ENCODE measurements at regions not wholly inside any gene's neighbourhood (a gene's known extent, or its start where the extent isn't known, plus 50 kb on each side); places are given as distances from the start of the nearest gene placed in this dataset.

DNA sequence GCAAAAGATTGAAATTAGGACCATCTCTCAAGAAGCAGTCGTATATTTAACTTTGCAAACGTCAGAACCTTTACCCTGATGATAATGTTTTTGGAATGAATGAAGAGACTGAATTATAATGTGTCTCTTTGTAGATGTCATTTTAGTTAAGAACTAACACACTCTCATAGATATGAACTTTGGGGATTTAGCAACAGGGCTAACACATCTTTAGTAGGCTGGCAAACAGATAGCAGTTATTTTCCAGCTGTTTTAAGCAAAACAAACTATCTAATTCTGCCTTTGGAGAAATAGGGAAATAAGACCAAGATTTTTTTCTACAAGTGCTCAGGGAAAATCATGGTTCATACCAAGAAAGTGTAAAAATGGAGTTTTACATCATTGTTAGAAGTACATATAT is 469.7 kb downstream of the SPATA31D1 start:
- no peak overlapping the region for H3K4me3 ChIP-seq (ENCODE audit: insufficient read depth, low read length, poor library complexity, severe bottlenecking)
- no peak overlapping the region for H3K4me2 ChIP-seq (ENCODE audit: low read depth, low read length, poor library complexity, severe bottlenecking)
- H3F3A ChIP-seq (ENCODE audit: insufficient read depth): no peaks in the 10 kb centered on the region
- H3K27ac ChIP-seq (ENCODE audit: low read depth, low read length): no peak overlapping the region
- no peaks in the 10 kb centered on the region for H4K20me1 ChIP-seq (ENCODE audit: low read depth, low read length)
- no peaks in the 10 kb centered on the region for H3K79me2 ChIP-seq (ENCODE audit: insufficient read depth, low read length)
- TF ChIP-seq, protein P1, sequence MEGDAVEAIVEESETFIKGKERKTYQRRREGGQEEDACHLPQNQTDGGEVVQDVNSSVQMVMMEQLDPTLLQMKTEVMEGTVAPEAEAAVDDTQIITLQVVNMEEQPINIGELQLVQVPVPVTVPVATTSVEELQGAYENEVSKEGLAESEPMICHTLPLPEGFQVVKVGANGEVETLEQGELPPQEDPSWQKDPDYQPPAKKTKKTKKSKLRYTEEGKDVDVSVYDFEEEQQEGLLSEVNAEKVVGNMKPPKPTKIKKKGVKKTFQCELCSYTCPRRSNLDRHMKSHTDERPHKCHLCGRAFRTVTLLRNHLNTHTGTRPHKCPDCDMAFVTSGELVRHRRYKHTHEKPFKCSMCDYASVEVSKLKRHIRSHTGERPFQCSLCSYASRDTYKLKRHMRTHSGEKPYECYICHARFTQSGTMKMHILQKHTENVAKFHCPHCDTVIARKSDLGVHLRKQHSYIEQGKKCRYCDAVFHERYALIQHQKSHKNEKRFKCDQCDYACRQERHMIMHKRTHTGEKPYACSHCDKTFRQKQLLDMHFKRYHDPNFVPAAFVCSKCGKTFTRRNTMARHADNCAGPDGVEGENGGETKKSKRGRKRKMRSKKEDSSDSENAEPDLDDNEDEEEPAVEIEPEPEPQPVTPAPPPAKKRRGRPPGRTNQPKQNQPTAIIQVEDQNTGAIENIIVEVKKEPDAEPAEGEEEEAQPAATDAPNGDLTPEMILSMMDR (IDR thresholded peaks at IDR 0.05; ENCODE audit: insufficient read depth, low read length, poor library complexity, severe bottlenecking): no peak
- TF ChIP-seq EZH2phosphoT487 (conservative IDR thresholded peaks at IDR 0.05; ENCODE audit: low read length): no peak
- no peaks in the 10 kb centered on the region for H3K9me2 ChIP-seq (replicated peaks; ENCODE audit: insufficient read depth, low read length)
- H2AFZ ChIP-seq (ENCODE audit: low read depth, low read length, severe bottlenecking): no peak overlapping the region
- no peaks in the 10 kb centered on the region for H3K36me3 ChIP-seq (ENCODE audit: low read length)
- no peaks in the 10 kb centered on the region for H3K27me3 ChIP-seq (ENCODE audit: low read length)
- H3K9ac ChIP-seq (ENCODE audit: low read length): no peak overlapping the region
- H3K9me3 ChIP-seq (ENCODE audit: insufficient read depth, low read length): no peaks in the 10 kb centered on the region

DNA sequence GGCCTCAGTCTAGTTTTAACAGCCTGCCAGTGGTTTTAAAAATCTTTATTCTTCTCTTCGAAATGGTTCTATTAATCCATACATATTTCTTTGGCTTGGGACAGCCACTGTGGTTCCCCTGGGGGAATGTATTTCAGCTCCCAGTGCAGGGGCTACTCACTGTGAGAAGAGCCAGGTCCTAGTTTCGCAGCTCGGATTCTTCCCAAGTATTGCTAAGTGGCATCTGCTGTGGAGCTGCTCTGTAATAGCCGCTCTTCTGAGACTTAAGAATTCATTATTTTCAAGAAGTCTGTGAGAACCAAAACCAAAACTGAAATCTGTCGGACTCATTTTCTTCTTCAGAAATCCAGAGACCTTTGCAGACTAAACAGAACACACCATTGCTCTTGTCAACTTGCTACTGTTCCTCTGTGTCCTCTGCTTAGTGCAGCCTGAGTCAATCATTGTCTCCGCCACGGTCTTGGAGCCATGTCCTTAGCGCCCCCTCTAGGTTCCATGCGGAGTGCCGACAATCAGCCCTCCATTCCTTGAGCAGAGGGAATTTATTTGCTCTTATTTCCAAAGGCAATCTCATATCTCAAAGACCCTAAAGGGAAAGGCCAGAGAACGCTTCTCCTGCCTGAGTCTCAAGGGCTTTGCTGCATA is 478.2 kb downstream of the SPATA31D1 start:
- Histone ChIP-seq H3K9me2 (replicated peaks; ENCODE audit: insufficient read depth, low read length) (no peaks in the 10 kb centered on the region; the same call in 1 of the 2 replicates), H4K20me1 (ENCODE audit: low read depth, low read length) (no peaks in the 10 kb centered on the region), H3K36me3 (ENCODE audit: low read length) (no peaks in the 10 kb centered on the region), H3K9ac (ENCODE audit: low read length) (no peak overlapping the region), H2AFZ (ENCODE audit: low read depth, low read length, severe bottlenecking) (no peak overlapping the region), H3K27ac (ENCODE audit: low read depth, low read length) (no peak overlapping the region), H3K4me2 (ENCODE audit: low read depth, low read length, poor library complexity, severe bottlenecking) (no peak overlapping the region), H3K79me2 (ENCODE audit: insufficient read depth, low read length) (no peaks in the 10 kb centered on the region), H3K4me3 (ENCODE audit: insufficient read depth, low read length, poor library complexity, severe bottlenecking) (no peak overlapping the region), H3F3A (ENCODE audit: insufficient read depth) (no peaks in the 10 kb centered on the region), H3K27me3 (ENCODE audit: low read length) (no peaks in the 10 kb centered on the region), H3K9me3 (ENCODE audit: insufficient read depth, low read length) (no peaks in the 10 kb centered on the region)
- TF ChIP-seq, protein P1 (IDR thresholded peaks at IDR 0.05; ENCODE audit: insufficient read depth, low read length, poor library complexity, severe bottlenecking): no peak
- TF ChIP-seq EZH2phosphoT487 (conservative IDR thresholded peaks at IDR 0.05; ENCODE audit: low read length): no peak

DNA sequence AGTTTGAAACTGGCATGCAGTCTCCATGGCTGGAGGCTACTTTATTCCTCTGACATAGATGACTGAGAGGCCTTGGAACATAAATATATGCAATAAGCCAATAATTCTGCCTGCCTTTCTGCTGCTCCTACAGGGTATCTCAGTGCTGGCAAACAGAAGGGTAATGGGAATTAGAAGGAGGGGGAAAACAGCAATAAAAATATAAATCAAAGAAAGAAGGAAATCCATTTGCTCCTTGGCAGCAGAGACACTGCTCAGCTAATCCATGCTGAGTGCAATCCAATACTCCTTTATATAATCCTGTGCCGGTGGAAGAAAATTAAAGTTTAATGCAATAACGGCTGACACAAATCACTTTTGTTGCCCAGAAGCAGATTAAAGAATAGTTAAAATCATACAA is 478.9 kb downstream of the SPATA31D1 start:
- Histone ChIP-seq H4K20me1 (ENCODE audit: low read depth, low read length) (no peaks in the 10 kb centered on the region), H3K9me3 (ENCODE audit: insufficient read depth, low read length) (no peaks in the 10 kb centered on the region), H3K79me2 (ENCODE audit: insufficient read depth, low read length) (no peaks in the 10 kb centered on the region), H3F3A (ENCODE audit: insufficient read depth) (no peaks in the 10 kb centered on the region), H2AFZ (ENCODE audit: low read depth, low read length, severe bottlenecking) (no peak overlapping the region), H3K27ac (ENCODE audit: low read depth, low read length) (no peak overlapping the region), H3K27me3 (ENCODE audit: low read length) (no peaks in the 10 kb centered on the region), H3K4me3 (ENCODE audit: insufficient read depth, low read length, poor library complexity, severe bottlenecking) (no peak overlapping the region), H3K9me2 (replicated peaks; ENCODE audit: insufficient read depth, low read length) (no peaks in the 10 kb centered on the region; the same call in 1 of the 2 replicates), H3K9ac (ENCODE audit: low read length) (no peak overlapping the region), H3K4me2 (ENCODE audit: low read depth, low read length, poor library complexity, severe bottlenecking) (no peak overlapping the region), H3K36me3 (ENCODE audit: low read length) (no peaks in the 10 kb centered on the region)
- no peak for TF ChIP-seq EZH2phosphoT487 (conservative IDR thresholded peaks at IDR 0.05; ENCODE audit: low read length)
- TF ChIP-seq, protein P1 (IDR thresholded peaks at IDR 0.05; ENCODE audit: insufficient read depth, low read length, poor library complexity, severe bottlenecking): no peak
